Mucosa of gallbladder (tissue), 1 donor: ENCODE measurements at regions not wholly inside any gene's neighbourhood (a gene's known extent, or its start where the extent isn't known, plus 50 kb on each side); places are given as distances from the start of the nearest gene placed in this dataset.
"Not testable (repeated sequence)": the region's sequence is repeated elsewhere in the genome, so short reads cannot be mapped to it uniquely, and the experiment has no call there.

Experiments used
- DNase-seq: peaks from one replicate; pipeline ENCODE4 v3.0.0-alpha.2; 2020; ENCODE audit warnings: low spot score
- donor health status: DM: no; HTN: no; CAD: no.

- DNase-seq = not testable (repeated sequence)
Observed at GRCh38 chr4:49117951-49118350, 131.9 kb downstream of the CWH43 start.

- DNase-seq = not testable (repeated sequence)
Observed at GRCh38 chr4:49118379-49119212, 132.5 kb downstream of the CWH43 start.

- not testable (repeated sequence) for DNase-seq
Observed at GRCh38 chr4:49119345-49119744, 133.3 kb downstream of the CWH43 start.

- DNase-seq = not testable (repeated sequence)
Observed at GRCh38 chr4:49120042-49120779, 134.1 kb downstream of the CWH43 start.

GRCh38 chr4:49120804-49121203 is 134.7 kb downstream of the CWH43 start:
- DNase-seq = not testable (repeated sequence)

GRCh38 chr4:49126443-49126842 is 140.4 kb downstream of the CWH43 start:
- not testable (repeated sequence) for DNase-seq

GRCh38 chr4:49126858-49127257 is 140.8 kb downstream of the CWH43 start:
- not testable (repeated sequence) for DNase-seq

GRCh38 chr4:49129385-49129784 is 143.3 kb downstream of the CWH43 start:
- not testable (repeated sequence) for DNase-seq

- DNase-seq = not testable (repeated sequence)
Observed at GRCh38 chr4:49129870-49130269, 143.8 kb downstream of the CWH43 start.

- DNase-seq = not testable (repeated sequence)
Observed at GRCh38 chr4:49130724-49131123, 144.6 kb downstream of the CWH43 start.

- not testable (repeated sequence) for DNase-seq
Observed at GRCh38 chr4:49137043-49137442, 151.0 kb downstream of the CWH43 start.

GRCh38 chr4:49137961-49138360 is 151.9 kb downstream of the CWH43 start:
- not testable (repeated sequence) for DNase-seq

GRCh38 chr4:49138818-49139217 is 152.7 kb downstream of the CWH43 start:
- DNase-seq = not testable (repeated sequence)

GRCh38 chr4:49139513-49139912 is 153.4 kb downstream of the CWH43 start:
- DNase-seq = not testable (repeated sequence)

GRCh38 chr4:49140351-49140750 is 154.3 kb downstream of the CWH43 start:
- DNase-seq = peak; percentile 53

- DNase-seq = not testable (repeated sequence)
Observed at GRCh38 chr4:49141955-49142354, 155.9 kb downstream of the CWH43 start.

GRCh38 chr4:49147143-49147542 is 161.1 kb downstream of the CWH43 start:
- not testable (repeated sequence) for DNase-seq

GRCh38 chr4:49147596-49147995 is 161.5 kb downstream of the CWH43 start:
- DNase-seq = not testable (repeated sequence)

GRCh38 chr4:49149006-49149975 is 163.2 kb downstream of the CWH43 start:
- not testable (repeated sequence) for DNase-seq

- DNase-seq = not testable (repeated sequence)
Observed at GRCh38 chr4:49150351-49151083, 164.4 kb downstream of the CWH43 start.

- DNase-seq = not testable (repeated sequence)
Observed at GRCh38 chr4:49153011-49153410, 166.9 kb downstream of the CWH43 start.
